Raji (cell line): ENCODE measurements at regions not wholly inside any gene's neighbourhood (a gene's known extent, or its start where the extent isn't known, plus 50 kb on each side); places are given as distances from the start of the nearest gene placed in this dataset.

Source experiments
- POLR2A ChIP-seq: IDR thresholded peaks from 2 replicates; pipeline ENCODE4 v1.6.1; 2011; ENCODE audit warnings: low read depth, low read length, control low read depth; ENCODE audit not compliant: insufficient read depth

GRCh38 chr5:126043688-126044087 is 379.5 kb upstream of the GRAMD2B start:
- TF ChIP-seq POLR2A: no peak

GRCh38 chr5:126044111-126044668 is 379.0 kb upstream of the GRAMD2B start:
- no peak for TF ChIP-seq POLR2A

- TF ChIP-seq POLR2A: no peak
Observed at GRCh38 chr5:126044931-126045565, 378.2 kb upstream of the GRAMD2B start.

GRCh38 chr5:126046318-126046717 is 376.9 kb upstream of the GRAMD2B start:
- no peak for TF ChIP-seq POLR2A

GRCh38 chr5:126046846-126047571 is 376.2 kb upstream of the GRAMD2B start:
- TF ChIP-seq POLR2A: no peak

GRCh38 chr5:126052120-126052519 is 371.1 kb upstream of the GRAMD2B start:
- no peak for TF ChIP-seq POLR2A

- no peak for TF ChIP-seq POLR2A
Observed at GRCh38 chr5:126052791-126053190, 370.4 kb upstream of the GRAMD2B start.

GRCh38 chr5:126053630-126054029 is 369.6 kb upstream of the GRAMD2B start:
- TF ChIP-seq POLR2A: no peak

GRCh38 chr5:126054577-126055347 is 368.4 kb upstream of the GRAMD2B start:
- no peak for TF ChIP-seq POLR2A

GRCh38 chr5:126055348-126055729 is 367.9 kb upstream of the GRAMD2B start:
- TF ChIP-seq POLR2A: no peak

- no peak for TF ChIP-seq POLR2A
Observed at GRCh38 chr5:126056352-126056751, 366.9 kb upstream of the GRAMD2B start.

GRCh38 chr5:126056851-126057622 is 366.2 kb upstream of the GRAMD2B start:
- no peak for TF ChIP-seq POLR2A

- TF ChIP-seq POLR2A: no peak
Observed at GRCh38 chr5:126062398-126063221, 360.6 kb upstream of the GRAMD2B start.

- TF ChIP-seq POLR2A: no peak
Observed at GRCh38 chr5:126065061-126065460, 358.1 kb upstream of the GRAMD2B start.
